NCI-H226 (cell line): ENCODE measurements at regions not wholly inside any gene's neighbourhood (a gene's known extent, or its start where the extent isn't known, plus 50 kb on each side); places are given as distances from the start of the nearest gene placed in this dataset.

ENCODE experiments used
- DNase-seq: peaks from one replicate; pipeline ENCODE4 v3.0.0-alpha.2; 2015

DNA sequence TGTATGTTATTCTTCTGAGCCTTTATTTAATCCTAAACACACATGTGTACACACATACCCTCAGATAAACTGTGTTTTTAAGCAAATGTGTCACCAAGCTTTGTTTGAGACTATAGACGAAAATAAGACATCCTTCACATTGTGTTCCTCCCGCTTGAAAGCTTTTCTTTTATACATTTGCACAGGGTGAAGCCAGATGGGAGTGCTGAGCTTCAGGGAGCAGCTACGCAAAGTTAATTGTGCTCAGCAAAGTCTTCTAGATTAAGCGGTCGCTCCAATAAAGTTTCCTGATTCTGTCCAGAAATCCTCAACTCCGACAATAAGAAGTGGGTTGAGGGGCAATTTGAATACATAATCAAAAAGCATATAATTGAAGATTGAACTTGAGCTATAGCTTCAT is 117.2 kb upstream of the ARGLU1 start:
- DNase-seq: no peak

DNA sequence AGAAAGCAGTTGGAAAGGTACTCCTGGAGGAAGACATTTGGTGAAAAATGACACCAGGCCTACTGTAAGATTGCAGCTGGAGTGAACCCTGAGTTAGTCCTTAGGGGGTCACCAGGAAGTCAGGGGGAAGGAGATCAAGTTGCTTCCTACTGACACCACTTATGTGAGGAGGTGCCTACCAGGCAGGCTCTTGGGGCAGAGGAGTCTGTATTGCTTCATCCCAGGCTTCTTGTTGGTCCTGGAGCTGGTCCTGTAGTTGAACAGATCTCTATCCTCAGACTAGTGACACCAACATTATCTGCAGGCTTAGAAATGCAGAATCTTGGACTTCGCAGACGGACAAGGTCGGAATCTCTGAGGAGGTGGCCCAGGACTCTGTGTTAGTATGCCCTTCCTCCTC is 116.0 kb upstream of the ARGLU1 start:
- no peak for DNase-seq

DNA sequence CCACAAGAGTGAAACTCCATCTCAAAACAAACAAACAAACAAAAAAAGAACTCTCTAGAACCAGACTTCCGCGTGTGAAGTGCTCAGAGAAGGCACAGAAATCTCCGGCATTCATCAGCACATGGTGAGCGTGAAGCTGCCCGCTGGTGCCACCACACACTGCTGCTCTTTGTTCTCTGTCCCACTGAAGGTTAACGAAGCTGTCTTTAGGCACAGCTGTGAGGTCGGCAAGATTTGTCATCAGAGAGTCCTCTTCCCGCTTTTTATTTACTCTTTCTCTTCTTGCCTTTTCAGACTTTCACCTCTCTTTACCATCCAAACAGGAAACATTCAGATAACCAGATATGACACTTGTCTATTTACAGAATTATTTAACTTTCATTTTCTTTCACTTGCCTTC is 115.2 kb upstream of the ARGLU1 start:
- DNase-seq: no peak

GRCh38 chr13:106681997-106682396 is 114.1 kb upstream of the ARGLU1 start:
- DNase-seq: no peak

DNA sequence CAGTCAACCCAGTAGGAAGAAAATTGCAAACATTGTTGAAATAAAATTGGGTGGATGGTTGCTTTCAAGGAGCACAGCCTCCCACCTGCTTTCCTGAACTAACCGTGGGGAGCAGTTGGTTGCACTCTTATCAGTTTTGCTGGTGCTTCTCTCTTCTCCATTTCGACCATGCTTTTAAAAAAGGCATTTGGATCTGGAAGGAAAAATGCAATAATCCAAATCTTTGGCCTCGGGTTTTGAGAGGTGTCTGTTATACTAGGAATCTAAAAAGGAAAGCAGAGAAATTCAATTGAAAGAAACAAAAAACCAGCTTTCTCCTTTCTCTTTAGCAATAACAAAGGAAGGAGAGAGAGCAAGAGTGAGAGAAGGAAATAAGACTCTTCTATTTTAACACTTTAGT is 113.6 kb upstream of the ARGLU1 start:
- no peak for DNase-seq

GRCh38 chr13:106680796-106681472 is 113.0 kb upstream of the ARGLU1 start:
- DNase-seq: no peak

DNA sequence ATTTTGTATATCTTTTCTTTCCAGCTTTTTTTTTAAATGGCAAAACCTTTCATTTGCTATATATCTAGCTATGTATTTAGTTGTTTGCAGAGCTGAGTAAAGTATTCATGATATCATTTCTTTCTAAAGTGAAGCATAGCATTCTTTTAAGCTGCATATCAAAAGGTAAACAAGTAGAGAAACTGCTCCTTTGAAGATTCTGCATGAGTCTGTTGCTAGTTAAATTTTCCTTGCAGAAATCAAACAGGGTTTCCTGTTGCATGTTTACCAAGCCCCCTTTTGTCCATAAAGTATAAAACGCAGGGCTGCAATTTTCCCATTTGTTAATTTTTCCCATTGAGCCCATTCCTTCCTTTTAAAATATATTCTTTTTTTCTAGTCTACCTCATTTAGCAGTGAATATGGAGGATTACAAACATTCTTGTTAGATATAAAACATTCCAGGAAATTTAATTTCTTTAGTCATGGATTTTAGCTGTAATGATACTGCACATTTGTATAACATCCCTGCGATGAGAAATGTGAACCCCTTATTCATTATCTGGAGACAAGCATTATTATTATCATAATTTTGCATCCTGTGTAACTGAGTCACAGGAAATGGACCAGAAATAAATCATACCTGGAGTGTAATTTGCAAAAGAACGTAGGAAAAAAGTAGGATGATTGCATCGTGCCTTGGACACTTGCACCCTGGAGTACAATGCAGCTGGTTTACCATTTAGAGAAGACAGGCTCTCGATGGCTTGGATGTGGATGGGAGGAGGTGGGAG is 110.9 kb upstream of the ARGLU1 start:
- DNase-seq: peak; percentile 43

DNA sequence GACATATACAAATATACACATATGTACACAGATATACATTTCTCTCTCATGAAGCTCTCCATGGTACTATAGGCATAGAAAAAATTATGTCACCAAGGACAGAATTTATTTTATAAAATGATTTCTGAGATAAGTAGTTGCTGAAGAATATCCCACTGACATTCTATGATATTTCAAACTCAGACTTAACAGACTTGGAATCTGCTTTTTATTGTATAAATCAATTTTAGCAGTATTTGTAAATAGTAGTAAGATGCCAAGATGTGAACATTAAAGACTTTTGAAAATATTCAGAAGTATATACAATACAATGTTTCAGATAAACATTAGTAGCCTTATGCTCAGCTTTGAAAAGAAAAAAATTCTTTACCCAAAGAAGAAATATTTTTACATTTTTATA is 107.4 kb upstream of the ARGLU1 start:
- DNase-seq: no peak

GRCh38 chr13:106660746-106661625 is 93.0 kb upstream of the ARGLU1 start:
- DNase-seq: no peak

DNA sequence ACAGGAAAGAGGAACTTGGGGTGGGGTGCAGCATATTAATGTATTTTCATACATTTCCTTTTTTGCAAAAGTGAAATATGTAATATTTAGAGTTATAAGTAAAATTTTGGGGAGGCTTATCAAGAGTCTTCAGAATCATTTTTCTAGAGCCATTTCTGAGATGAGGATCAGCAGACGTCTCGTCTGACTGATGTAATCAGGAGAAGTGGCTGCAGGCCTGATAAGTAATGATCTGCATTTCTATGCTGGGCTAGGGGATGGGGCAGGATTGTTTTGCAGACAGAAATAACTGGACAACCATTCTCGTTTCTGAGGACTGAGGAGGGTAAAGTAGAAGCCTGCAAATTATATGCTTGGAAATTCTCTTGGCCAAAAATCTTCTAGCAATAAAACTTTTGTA is 89.2 kb upstream of the ARGLU1 start:
- DNase-seq: no peak

DNA sequence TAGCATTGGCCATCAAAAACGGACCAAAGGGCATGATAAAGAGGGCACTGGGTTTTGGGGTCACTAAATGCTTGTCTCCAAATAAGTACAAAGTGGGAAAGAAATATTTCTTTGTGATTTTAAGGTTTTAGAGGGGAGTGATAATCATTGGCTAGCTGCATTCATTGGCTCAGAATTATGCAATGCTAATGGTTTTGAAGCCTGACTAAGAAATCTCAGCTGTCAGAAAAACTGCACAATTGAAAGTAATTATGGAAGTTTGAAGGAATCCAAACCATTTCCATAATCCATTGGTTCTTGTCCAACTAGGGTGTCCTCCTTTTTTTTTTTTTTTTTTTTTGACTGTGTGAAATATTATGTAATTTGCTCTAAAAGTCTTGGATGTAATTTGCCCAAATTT is 88.2 kb upstream of the ARGLU1 start:
- DNase-seq: no peak

GRCh38 chr13:106651442-106651841 is 83.5 kb upstream of the ARGLU1 start:
- DNase-seq: no peak

DNA sequence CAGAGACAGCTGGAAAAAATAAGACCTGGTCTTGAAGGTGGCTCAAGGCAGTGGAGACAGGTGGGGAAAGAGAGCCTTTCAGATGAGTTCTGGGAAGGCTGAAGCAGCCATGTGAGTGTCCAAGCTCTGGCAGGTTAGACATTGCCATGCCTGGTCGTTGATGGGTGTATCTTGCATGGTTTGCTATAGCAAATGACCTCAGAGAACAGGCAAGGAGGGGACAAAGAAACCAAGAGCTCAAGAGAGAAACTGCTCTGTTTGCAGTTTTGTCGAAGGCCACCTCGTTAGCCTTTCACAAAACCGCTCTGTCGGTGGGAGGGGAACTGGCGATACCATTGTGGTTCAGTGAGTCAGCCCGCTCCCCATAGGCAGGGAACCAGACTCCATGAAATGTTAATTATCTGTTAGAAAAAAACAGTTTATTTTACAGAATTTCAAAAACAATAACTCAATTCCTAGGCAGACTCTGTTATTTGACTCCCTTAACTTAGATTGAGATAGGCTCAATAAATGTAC is 82.8 kb upstream of the ARGLU1 start:
- no peak for DNase-seq

DNA sequence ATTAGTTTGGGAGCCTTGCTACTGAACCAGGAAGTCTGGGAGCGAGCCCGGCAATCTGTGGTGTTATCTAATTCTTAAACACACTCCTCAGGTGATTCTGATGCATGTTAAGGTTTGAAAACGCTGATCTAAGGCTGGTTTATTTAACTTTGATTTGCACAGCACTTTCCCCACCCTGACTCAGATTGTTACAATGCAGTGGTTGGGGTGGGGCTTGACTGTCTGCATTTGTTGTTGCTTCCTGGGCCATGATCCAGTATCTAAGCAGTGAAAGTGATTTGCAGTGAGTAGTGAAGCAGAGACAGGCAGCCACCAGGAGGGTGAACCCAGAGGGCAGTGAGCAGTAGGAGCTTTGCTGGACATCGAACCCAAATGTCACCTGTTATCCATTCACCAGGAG is 81.6 kb upstream of the ARGLU1 start:
- peak; percentile 74 for DNase-seq

DNA sequence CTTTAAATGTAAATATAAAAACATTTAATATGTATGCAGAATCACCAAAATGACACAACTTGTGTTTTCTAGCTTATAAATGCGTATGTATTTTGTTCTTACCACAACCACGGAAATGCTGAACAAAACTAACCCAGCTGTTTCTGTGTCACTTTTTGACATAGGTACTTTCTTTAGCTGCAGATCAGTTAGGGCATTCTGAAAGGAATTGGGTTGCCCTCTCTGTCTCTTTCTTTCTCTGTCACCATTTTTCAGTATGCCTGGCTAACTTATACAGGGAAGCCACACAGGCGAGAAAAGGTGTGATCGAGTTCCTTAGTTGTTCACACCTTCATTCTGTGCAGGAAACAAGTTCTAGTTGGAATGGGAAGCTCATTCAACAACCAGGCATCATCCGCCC is 72.6 kb upstream of the ARGLU1 start:
- no peak for DNase-seq

- no peak for DNase-seq
These were observed 69.6 kb upstream of the ARGLU1 start for GRCh38 chr13:106637519-106637918.

DNA sequence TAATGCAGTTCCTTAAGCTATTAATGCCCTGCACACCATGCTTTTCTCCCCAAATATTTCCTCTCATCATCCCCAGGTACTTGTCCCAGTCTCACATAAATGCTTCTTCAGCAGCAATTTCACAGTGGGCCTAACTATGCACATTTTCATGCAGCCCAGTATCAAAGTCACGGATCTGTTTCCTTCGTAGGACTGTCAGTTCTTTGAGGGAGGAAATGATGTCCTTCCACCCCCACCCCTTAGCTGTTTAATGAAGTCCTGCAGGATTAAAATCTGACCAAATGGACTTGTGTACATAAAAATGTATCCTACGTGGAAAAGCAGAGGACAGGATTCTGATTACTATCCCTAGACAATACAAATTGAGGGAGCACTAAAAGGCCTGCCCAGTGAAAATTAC is 68.6 kb upstream of the ARGLU1 start:
- no peak for DNase-seq

GRCh38 chr13:106635616-106636015 is 67.7 kb upstream of the ARGLU1 start:
- DNase-seq: no peak

- no peak for DNase-seq
These were observed 65.4 kb upstream of the ARGLU1 start for GRCh38 chr13:106633321-106633720.

- no peak for DNase-seq
These were observed 62.7 kb upstream of the ARGLU1 start for GRCh38 chr13:106630650-106631049.

- DNase-seq: no peak
These were observed 62.2 kb upstream of the ARGLU1 start for GRCh38 chr13:106630162-106630561.

GRCh38 chr13:106628936-106629659 is 61.2 kb upstream of the ARGLU1 start:
- DNase-seq: no peak

- DNase-seq: no peak
These were observed 58.5 kb upstream of the ARGLU1 start for GRCh38 chr13:106626473-106626872.
